GM12891 (cell line): ENCODE measurements at regions not wholly inside any gene's neighbourhood (a gene's known extent, or its start where the extent isn't known, plus 50 kb on each side); places are given as distances from the start of the nearest gene placed in this dataset.

ENCODE experiments used
- POLR2A ChIP-seq: IDR thresholded peaks from 2 replicates; pipeline ENCODE4 v1.6.1; 2011; ENCODE audit warnings: low read depth, low read length, control low read depth
- POLR2AphosphoS5 ChIP-seq: IDR thresholded peaks from 2 replicates; pipeline ENCODE4 v1.6.1; 2011; ENCODE audit warnings: low read depth, low read length, control low read depth
- SPI1 ChIP-seq: IDR thresholded peaks from 2 replicates; pipeline ENCODE4 v1.6.1; 2011; ENCODE audit warnings: low read depth, low read length, control low read depth
- TAF1 ChIP-seq: IDR thresholded peaks from 2 replicates; pipeline ENCODE4 v1.6.1; 2011; ENCODE audit warnings: low read depth, low read length, control low read depth

DNA sequence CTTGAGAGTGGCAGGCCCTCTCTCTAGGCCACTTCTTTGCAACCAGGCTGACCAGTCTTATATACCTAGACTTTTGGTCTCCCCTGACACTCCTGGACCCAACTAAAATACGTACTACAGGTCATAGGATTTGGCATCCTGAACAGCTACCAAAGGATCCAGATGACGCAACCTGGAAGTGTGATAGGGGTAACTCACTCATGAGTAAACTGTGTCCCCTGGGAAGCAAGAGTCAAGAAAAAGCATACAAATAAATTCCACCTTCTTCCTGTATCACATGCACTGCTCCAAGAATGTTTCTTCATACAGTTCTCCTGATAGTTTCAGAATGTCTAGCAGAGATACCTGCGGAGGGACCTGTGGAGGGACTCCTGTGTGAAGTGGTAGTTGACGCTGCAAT is 172.3 kb downstream of the MDFIC start:
- TF ChIP-seq POLR2A (no peak), TAF1 (no peak), SPI1 (no peak), POLR2AphosphoS5 (no peak)
